ENCODE measurements at regions not wholly inside any gene's neighbourhood (a gene's known extent, or its start where the extent isn't known, plus 50 kb on each side); places are given as distances from the start of the nearest gene placed in this dataset.
"Not testable (repeated sequence)": the region's sequence is repeated elsewhere in the genome, so short reads cannot be mapped to it uniquely, and the experiment has no call there.

- no peak overlapping the region for H3K9ac ChIP-seq (ENCODE audit: low read depth, low read length)
- no peaks in the 10 kb centered on the region for H3K36me3 ChIP-seq (ENCODE audit: insufficient read depth, low read length)
- H3K4me1 ChIP-seq (ENCODE audit: insufficient read depth, low read length): peaks cover 12% of the 10 kb centered on the region
- H3K9me3 ChIP-seq (ENCODE audit: control insufficient read depth, insufficient read depth, low read length): no peaks in the 10 kb centered on the region
Measured at GRCh38 chr14:23887536-23887935, 66.0 kb upstream of the DHRS4 start.

- H3K36me3 ChIP-seq (ENCODE audit: insufficient read depth, low read length); H3K9me3 ChIP-seq (ENCODE audit: control insufficient read depth, insufficient read depth, low read length); H3K4me1 ChIP-seq (ENCODE audit: insufficient read depth, low read length); H3K9ac ChIP-seq (ENCODE audit: low read depth, low read length): not testable (repeated sequence)
Measured at GRCh38 chr14:23891717-23892116, 61.9 kb upstream of the DHRS4 start.

- H3K9me3 ChIP-seq (ENCODE audit: control insufficient read depth, insufficient read depth, low read length); H3K4me1 ChIP-seq (ENCODE audit: insufficient read depth, low read length); H3K9ac ChIP-seq (ENCODE audit: low read depth, low read length); H3K36me3 ChIP-seq (ENCODE audit: insufficient read depth, low read length): not testable (repeated sequence)
Measured at GRCh38 chr14:23892289-23892688, 61.3 kb upstream of the DHRS4 start.

GRCh38 chr14:23894362-23895052 lies 59.1 kb upstream of the DHRS4 start:
- Histone ChIP-seq H3K9me3 (ENCODE audit: control insufficient read depth, insufficient read depth, low read length) (no peaks in the 10 kb centered on the region), H3K36me3 (ENCODE audit: insufficient read depth, low read length) (no peaks in the 10 kb centered on the region), H3K9ac (ENCODE audit: low read depth, low read length) (no peak overlapping the region), H3K4me1 (ENCODE audit: insufficient read depth, low read length) (no peaks in the 10 kb centered on the region)

GRCh38 chr14:23895053-23895419 lies 58.5 kb upstream of the DHRS4 start:
- no peaks in the 10 kb centered on the region for H3K9me3 ChIP-seq (ENCODE audit: control insufficient read depth, insufficient read depth, low read length)
- H3K9ac ChIP-seq (ENCODE audit: low read depth, low read length): no peak overlapping the region
- no peaks in the 10 kb centered on the region for H3K36me3 ChIP-seq (ENCODE audit: insufficient read depth, low read length)
- H3K4me1 ChIP-seq (ENCODE audit: insufficient read depth, low read length): no peaks in the 10 kb centered on the region

- H3K9me3 ChIP-seq (ENCODE audit: control insufficient read depth, insufficient read depth, low read length): no peaks in the 10 kb centered on the region
- H3K36me3 ChIP-seq (ENCODE audit: insufficient read depth, low read length): no peaks in the 10 kb centered on the region
- H3K9ac ChIP-seq (ENCODE audit: low read depth, low read length): no peak overlapping the region
- H3K4me1 ChIP-seq (ENCODE audit: insufficient read depth, low read length): no peaks in the 10 kb centered on the region
Measured at GRCh38 chr14:23895480-23895879, 58.1 kb upstream of the DHRS4 start.

- no peaks in the 10 kb centered on the region for H3K9me3 ChIP-seq (ENCODE audit: control insufficient read depth, insufficient read depth, low read length)
- no peak overlapping the region for H3K9ac ChIP-seq (ENCODE audit: low read depth, low read length)
- no peaks in the 10 kb centered on the region for H3K36me3 ChIP-seq (ENCODE audit: insufficient read depth, low read length)
- no peaks in the 10 kb centered on the region for H3K4me1 ChIP-seq (ENCODE audit: insufficient read depth, low read length)
Measured at GRCh38 chr14:23896609-23897153, 56.9 kb upstream of the DHRS4 start.

GRCh38 chr14:23897291-23897690 lies 56.3 kb upstream of the DHRS4 start:
- not testable (repeated sequence) for H3K4me1 ChIP-seq (ENCODE audit: insufficient read depth, low read length); H3K9ac ChIP-seq (ENCODE audit: low read depth, low read length); H3K9me3 ChIP-seq (ENCODE audit: control insufficient read depth, insufficient read depth, low read length); H3K36me3 ChIP-seq (ENCODE audit: insufficient read depth, low read length)

- H3K36me3 ChIP-seq (ENCODE audit: insufficient read depth, low read length); H3K9me3 ChIP-seq (ENCODE audit: control insufficient read depth, insufficient read depth, low read length); H3K4me1 ChIP-seq (ENCODE audit: insufficient read depth, low read length); H3K9ac ChIP-seq (ENCODE audit: low read depth, low read length): not testable (repeated sequence)
Measured at GRCh38 chr14:23898359-23898758, 55.2 kb upstream of the DHRS4 start.

- Histone ChIP-seq H3K9me3 (ENCODE audit: control insufficient read depth, insufficient read depth, low read length) (no peaks in the 10 kb centered on the region), H3K4me1 (ENCODE audit: insufficient read depth, low read length) (no peaks in the 10 kb centered on the region), H3K9ac (ENCODE audit: low read depth, low read length) (no peak overlapping the region), H3K36me3 (ENCODE audit: insufficient read depth, low read length) (no peaks in the 10 kb centered on the region)
Measured at GRCh38 chr14:23899788-23900187, 53.8 kb upstream of the DHRS4 start.

GRCh38 chr14:23903442-23903841 lies 50.1 kb upstream of the DHRS4 start:
- H3K36me3 ChIP-seq (ENCODE audit: insufficient read depth, low read length): no peaks in the 10 kb centered on the region
- no peaks in the 10 kb centered on the region for H3K4me1 ChIP-seq (ENCODE audit: insufficient read depth, low read length)
- no peaks in the 10 kb centered on the region for H3K9me3 ChIP-seq (ENCODE audit: control insufficient read depth, insufficient read depth, low read length)
- no peak overlapping the region for H3K9ac ChIP-seq (ENCODE audit: low read depth, low read length)
